CD4-positive, alpha-beta T cell treated with Interleukin-17A for 4 hours (primary cell): ENCODE measurements at regions not wholly inside any gene's neighbourhood (a gene's known extent, or its start where the extent isn't known, plus 50 kb on each side); places are given as distances from the start of the nearest gene placed in this dataset.
"Not testable (repeated sequence)": the region's sequence is repeated elsewhere in the genome, so short reads cannot be mapped to it uniquely, and the experiment has no call there.

Source experiments
- DNase-seq: peaks from one replicate; pipeline ENCODE4 v3.0.0-alpha.2; 2020; ENCODE audit warnings: mixed read lengths

DNA sequence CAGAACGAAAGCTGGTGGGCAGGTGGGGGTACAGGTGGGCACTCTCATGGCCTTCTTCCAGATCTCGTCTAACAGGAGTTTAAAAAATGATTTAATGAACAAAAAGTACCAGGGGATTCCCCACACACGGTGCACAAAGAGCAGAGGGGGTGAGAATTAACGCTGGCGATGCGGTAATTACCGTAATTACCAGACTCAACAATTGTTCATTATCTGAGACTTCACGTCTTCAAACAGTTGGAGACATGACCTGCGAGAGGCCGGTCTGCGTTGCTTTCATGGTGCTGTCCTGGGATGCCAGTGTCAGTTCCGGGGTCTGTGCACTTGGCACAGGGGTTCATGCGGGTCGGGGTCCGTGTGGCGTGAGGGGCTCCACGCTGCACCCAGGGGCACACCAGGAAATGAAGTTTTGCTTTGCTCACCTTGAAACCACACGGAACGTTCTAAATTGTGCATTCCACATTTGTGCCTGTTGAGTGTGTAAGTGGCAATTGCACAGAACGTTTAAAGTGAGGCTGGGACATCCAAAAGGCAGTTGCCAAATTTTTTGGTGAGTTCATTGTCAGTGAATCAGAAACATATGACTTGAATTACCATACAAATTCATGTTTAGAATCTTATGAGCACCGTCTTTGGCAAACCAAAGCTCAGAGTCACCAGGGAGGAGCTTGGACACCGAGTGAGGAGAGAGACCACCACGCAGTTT is 256.4 kb upstream of the IRX1 start:
- no peak for DNase-seq

DNA sequence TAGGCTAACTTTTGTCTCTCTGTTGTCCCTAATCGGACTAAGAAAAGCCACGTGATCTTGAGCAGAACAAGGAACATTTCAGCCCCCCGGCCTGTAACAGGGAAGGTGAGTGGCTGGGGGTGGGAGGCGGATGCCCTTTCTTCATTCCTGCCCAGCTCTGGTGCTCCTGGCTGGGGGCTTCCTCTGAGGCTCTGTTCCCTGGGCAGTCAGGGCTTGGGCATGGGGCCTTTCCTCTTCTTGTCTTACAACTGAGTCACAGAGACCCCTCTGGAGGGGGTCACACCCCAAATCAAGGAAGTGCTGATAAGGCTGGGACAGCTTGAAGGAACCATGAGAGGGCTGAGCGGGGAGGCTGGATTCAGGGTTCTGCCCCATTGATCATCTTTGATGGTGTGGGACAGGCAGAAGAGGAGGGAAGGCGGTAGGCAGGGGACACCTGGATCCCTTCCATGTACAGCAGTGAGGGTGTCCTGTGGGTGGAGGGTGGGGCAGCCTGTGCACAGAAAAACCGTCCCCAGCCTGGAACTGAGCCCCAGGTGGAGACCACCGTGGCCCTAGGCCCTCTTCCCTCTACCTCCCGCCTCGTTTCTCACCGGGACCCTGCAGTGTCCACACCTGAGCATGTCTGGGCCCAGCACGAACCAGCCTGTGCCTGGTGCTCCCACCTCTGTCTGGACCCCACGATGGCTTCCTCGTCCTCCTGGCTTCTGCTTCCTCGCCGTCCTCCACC is 257.7 kb upstream of the IRX1 start:
- no peak for DNase-seq

DNA sequence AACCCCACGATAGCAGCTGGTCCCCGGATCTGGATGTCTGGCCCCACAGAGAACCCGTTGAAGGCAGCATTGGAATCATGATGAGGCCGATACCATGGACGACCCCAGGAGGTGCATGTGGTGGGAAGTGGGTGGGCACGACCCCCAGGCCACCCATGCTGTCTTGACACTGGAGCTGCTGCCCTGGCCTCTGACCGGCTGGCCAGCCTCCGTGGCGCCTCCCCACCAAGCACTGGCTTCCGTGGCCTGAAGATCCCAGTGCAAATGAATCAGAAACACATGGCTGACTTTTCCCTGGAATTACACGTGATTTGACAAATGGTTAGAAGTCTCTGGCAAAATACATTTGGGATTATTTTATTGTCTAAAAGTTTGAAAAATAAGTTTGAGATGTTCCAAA is 259.0 kb upstream of the IRX1 start:
- DNase-seq, result no peak

DNA sequence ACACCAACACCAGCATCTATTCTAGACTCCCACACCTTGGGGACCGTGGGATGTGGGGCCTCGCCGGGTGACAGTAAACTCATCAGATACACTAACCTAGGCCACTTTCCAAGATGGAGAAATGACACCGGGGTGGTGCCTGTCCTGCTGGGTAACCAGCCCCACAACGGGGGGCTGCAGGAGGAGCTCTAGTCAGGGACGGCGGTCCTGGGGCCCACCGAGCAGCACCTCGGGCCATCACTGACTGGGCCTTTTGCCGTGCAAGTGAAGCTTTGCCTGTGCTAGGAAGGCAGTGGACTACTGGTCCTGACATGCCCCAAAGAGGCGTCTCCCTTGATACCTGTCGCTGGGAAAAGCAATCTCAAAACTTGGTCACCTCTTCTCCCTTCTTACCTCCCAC is 260.3 kb upstream of the IRX1 start:
- no peak for DNase-seq

DNA sequence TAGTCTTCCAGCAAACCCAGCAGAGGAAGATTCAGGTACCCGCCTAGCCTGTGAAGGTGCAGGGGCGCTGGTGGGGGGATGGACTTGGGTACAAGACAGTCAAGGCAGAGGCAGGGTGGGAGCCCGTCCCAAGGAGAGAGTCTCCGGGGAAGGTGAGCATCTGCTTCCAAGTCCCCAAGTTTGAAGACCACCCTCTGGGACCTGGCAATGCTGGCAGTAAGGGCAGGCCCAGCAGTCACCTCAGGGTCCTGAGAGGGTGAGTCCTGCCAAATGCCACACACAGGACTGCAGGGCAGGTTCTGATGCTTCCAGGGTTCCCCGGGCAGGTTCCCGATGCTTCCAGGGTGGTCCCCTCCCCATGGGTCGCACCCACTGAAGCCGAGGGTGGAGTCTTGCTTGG is 261.8 kb upstream of the IRX1 start:
- no peak for DNase-seq

DNA sequence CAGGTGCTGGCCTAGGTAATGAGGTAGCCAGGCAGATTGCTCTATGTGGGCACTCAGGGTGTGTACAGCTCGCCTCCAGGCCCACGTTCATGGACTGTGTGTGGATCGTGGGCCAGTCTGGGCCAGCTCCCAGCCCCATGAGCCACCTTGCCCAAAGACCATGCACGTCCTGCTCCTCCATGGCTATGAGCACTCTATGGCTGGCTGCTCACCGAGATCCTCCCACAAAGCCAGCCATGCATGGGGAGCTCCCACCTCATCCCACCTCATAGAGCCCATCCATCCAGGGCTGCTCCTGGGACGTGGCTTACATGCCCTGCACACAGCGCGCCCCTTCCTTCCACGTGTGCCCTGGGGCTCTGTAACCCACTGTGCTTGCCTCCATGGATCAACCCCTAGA is 262.5 kb upstream of the IRX1 start:
- no peak for DNase-seq

DNA sequence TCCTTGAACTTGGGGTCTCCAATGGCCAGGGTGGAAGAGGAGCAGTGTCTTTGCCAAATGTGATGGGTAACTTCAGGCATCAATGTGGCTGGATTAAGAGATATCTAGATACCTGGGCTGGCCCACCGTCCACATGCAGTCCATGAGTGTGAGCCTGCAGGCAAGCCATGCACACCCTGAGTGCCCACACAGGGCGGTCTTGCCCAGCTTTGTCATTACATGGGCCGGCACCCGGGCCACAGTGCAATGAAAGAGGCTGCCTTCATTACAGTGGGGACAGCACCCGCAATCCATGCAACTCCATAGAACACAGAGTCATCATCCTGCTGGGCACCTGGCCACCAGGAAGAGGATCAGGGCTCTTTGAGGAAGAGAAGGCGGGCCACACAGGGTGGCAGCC is 263.8 kb upstream of the IRX1 start:
- no peak for DNase-seq

DNA sequence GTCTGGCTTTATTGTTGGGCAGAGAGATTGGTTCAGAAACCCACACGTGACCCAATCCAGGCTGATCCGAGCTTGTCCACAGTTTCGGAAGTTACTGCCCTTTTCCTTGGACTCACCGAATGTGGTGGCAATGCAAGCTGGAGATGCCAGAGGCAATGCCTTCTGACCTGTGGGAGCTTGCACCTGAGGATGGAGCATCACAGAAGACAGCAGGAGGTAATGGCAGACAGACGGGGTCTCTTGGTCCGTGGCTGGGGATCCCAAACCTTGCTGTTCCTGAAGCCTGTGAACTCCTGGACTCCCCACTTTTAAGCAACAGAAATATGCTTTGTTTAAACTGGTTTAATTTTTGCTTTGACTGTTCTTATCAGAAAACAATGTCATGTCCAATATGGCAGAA is 265.2 kb upstream of the IRX1 start:
- DNase-seq, result no peak

DNA sequence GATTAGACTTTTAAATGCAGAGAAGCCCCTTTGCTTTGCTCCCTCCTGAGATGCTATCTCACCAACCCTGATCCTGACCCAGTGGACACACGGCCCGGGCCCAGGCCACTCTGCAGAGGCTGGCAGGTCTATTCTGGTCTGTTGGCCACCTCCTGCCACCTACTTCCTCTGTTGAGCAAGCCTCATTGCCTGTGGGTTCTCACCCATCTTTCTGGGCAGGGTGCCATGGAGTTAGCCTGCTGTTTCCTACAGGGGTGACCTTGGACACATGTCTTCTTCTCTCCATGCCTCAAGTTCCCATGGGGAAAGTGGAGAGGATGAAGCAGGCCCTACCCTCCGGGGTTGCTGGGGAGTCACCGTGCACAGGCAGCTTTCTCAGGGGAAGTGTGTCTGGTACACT is 266.2 kb upstream of the IRX1 start:
- DNase-seq, result no peak

DNA sequence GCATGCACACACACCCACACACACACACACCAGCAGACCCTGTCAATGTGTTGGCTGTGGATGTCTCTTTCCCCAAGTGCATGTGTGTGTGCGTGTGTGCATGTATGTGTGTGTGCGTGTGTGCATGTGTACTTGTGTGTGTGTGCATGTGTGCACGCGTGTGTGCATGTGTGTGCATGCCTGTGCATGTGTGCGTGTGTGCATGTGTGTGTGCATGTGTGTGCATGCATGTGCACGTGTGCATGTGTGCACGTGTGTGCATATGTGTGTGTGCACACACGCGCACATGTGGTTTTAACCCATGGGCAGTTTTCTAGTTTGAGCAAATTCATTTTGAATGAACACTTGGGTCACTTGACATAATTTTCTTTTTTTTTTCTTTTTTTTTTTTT is 268.8 kb upstream of the IRX1 start:
- DNase-seq, result no peak

DNA sequence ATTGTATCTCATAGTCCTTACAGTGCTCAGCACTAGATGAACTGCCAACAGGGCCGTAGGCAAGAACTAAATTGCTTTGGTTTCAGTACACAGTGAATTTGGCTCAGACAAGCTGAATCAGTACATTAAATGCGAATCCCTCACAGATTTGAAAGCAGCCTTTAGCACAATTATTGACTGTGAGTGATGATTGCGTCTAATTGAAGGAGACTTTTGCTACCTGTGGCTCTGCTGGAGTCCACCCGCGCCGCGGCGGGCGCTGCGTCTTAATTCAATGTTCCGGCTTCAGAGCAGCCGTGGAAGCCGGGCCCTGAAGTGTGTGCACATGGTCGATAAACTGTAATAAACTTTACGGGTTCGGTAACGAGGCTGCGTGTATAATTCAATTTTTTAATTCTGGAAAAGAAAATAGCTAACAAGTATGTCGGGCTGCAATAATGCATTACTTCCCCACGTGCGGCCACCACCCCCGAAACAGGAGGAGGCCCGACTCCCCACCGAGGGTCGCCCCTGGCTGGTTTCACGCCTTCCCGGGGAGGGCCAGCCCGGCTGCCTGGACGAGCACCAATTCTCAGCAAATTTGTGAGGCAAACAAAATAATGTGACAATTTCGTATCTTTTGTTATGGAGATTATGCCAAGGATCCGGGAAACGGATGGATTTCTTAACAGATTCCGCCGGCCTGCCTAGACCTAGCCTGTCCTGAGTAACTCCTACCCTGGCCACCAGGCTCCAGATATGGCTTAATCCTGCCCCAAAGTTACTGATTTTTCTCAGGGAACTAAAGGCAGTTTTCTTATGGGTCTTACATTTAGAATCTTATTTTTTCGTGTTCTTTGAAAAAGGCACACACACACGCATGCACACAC is 269.4 kb upstream of the IRX1 start:
- DNase-seq, result no peak

DNA sequence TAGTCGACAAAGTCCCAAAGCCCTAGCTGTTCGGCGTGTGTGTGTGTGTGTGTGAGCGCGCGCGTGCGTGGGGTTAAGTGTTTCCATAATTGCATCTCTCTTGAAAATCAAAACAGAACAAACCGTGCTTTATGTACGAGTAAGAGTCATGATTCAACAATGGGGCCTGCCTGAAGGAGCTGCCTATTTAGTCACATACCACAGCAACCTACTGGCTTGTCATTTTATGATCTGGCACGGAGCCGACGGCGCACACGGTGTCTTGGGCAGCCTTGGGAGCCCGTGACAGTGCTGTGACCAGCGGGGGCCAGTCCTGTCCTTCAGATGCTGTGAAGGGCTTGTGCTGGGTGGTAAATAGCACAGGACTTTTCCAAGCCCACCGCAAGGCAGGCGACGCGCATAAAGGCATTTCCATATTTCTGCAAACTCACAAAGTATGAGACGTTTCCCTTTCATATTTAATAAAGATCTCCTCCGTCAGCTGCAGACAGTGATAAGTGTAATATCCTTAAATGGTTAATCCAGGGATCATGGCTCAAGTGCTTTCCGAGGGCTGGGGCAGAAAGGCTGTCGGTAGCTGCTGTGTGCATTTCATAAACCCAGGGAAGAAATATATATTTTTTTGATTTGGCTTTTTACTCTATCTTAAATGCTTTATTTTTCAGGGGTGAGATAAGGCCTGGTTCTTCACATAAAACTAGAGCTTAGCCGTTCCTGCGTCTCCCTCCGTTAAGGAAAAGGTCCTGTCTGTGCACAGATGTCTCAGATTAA is 270.2 kb upstream of the IRX1 start:
- no peak for DNase-seq

DNA sequence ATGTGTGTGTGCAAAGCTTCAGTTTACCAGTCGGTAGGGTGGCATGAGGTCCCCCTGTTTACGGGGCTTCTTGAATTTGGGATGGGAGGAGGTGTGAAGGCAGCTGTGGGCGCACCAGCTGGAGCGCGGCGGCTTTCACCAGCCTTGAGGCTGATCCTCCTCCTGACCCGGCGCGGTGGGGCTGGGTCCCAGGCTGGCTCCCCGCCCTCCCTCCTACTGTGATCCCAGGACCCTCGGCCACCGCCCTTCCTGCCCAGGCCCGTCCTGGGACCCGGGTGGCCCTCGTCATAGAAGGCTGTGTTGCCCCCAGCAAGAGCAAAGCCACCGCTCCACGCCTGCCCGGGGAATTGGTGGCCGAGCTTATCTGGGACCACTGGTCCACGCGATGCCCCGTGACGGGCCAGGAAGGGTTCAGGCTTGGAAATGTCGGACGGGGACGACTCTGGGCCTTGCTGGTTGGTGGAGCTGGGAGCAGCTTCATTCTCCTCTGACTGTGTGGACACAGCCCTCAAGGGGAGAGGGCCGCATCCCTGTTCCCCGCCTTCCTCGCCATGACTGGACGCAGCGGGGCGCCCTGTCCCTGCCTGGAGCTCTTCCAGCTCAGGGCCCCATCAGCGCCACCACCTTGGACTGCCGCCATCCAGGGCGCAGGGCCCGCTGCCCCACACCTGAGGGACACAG is 271.1 kb upstream of the IRX1 start:
- no peak for DNase-seq

DNA sequence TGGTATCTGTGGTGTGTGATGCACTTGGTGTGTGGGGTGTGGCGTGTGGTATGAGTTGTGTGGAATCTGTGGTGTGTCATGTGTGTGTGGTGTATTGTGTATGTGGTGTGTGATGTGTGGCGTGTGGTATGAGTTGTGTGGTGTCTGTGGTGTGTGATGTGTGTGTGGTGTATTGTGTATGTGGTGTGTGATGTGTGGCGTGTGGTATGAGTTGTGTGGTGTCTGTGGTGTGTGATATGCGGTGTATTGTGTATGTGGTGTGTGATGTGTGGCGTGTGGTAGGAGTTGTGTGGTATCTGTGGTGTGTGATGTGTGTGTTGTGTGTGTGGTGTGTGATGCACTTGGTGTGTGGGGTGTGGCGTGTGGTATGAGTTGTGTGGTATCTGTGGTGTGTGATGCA is 271.7 kb upstream of the IRX1 start:
- not testable (repeated sequence) for DNase-seq

DNA sequence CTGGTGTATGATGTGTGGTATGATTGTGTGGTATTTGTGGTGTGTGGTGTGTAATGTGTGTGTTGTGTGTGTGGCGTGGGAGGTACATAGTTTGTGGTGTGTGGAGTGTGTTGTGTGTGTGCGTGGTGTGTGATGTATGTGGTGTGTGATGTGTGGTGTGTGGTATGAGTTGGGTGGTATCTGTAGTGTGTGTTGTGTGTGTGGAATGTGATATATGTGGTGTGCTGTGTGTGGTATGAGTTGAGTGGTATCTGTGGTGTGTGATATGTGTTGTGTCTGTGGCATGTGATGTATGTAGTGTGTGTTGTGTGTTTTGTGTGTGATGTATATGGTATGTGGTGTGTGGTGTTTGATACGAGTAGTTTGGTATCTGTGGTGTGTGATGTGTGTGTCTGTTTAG is 272.5 kb upstream of the IRX1 start:
- no peak for DNase-seq

DNA sequence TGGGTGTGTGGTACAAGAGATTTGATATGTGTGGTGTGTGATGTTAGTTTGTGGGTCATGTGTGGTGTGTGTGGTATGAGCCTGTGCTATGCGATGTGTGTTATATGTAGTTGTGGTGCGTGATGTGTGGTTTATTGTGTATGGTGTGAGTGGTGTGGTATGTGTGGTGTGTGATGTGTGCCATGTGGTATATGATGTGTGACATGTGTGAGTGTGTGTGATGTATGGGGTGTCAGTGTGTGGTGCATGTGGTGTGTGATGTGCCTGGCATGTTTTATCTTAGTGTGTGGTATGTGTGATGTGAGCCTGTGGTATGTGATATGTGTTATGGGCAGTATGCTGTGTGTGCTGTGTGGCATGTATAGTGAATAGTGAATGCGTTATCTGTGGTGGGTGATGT is 273.0 kb upstream of the IRX1 start:
- no peak for DNase-seq

DNA sequence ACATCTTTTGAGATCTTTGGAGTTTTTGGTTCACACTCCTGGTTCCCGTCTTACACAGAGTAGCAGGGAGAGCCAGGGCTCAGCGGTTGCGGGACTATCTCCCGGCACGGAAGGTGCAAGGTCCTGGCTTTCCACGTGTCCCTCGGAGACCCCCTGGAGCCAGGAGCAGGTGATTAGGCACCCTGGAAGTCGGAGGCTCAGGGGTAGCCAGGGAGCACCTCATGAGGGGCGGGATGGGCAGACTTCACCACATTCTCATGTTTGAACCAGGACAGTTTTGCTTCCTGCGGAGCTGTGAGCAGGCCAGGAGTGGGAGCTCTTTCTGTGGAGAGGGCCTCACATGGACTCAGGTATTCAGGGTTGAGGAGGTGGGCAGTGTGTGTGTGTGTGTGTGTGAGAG is 273.7 kb upstream of the IRX1 start:
- no peak for DNase-seq

DNA sequence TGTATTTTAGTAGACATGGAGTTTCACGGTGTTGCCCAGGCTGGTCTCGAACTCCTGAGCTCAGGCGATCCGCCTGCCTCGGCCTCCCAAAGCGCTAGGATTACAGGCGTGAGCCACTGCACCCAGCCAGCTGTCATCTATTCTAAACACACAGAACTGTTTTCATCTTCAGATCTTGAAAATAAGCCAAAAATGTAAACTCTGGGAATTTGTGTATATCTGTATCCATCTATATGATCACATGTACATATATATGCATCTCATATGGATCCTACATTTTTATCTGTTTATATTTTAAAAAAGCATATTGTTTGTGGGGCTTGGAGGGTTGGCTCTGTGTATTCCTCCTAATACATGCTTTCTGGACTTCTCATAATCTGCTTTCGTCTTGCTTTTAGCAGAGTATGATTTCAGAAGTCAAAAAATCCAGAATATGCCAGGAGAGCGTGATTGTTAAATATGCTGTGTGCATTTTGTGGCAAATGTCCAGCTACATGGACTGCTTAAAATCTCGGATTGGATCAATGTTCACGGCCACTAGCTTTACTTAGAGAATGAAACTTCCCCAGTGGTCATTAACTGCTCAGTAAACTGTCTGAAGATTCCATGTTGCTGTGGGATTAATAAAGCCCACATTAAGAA is 274.4 kb upstream of the IRX1 start:
- no peak for DNase-seq

DNA sequence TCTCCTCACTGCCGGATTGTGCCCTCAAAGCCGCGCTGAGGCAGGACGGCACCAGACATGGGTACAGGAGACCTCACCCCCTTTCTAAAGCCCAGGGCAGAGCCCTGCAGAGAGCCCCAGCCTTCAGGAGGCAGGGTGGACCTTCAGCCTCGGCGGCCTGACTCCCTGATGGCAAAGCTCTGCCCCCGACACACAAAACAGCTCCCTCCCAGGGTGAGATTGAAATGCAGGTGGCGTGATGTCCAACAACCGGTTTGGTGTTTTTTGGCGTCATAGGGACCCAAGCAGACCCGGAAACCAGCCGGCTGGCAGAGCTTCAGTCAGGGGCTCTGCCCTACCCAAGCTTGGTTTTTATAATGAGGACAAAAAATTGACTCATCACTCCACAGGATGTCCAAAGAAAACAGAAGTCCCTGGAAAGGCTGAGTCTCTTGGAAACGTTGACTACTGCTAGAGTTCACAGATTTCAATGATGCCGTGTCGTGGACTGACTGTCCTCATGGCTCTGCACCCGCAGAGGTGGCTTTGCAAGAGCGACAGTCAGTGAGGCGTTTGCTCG is 275.2 kb upstream of the IRX1 start:
- DNase-seq, result no peak

DNA sequence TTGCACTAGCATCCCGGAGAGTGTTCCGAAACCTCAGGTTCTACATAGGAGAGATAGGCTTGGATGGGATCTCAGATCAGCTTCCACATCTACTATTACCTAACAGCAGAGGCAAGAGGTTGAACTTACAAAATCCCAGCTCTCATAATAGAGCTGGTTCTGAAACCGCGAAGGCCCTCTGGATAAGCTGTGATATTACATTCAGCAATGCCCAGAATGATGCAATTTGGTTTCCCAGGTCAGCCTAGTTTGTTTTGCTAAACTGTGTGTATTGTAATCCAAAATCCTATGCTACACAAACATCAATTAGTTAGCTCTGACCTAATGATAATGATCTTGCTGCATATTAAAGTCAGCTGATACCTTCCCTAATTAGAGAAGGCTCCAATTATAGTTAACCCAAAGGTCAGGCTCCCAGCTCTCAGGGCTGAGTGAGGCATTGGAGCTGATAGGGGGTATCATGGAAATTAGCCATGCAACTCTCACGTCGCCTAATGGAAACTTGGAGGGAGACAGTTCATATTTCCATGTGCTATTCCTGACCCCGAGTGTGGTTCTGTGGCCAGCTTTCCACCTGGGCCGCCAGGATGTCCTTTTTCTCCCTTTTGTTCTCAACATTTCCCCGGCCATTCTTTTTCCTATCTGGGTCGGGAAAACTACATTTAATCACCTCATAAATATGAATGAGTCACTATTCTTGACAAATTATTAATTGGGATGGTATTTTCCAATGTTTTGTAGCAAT is 278.4 kb upstream of the IRX1 start:
- no peak for DNase-seq

DNA sequence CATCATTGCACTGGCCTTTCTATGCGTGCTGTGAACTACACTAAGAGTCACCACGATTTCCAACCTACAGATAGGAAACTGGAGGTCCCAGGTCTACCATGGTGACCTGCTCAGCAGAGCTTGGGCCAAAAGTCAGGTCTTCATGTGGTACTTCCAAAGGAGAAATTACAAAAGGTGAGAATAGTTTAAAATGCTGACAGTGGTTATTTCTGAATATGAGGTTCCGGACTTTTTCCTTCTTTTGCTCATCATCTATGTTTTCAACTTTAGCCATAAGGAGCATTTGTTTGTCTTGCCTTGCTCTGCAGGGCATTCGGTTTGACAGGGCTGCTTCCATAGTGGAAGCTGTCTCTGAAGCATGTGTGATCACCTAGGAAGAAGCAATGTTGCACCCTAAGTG is 282.1 kb upstream of the IRX1 start:
- DNase-seq, result no peak
